Chondrocyte (in vitro differentiated cells): ENCODE measurements at regions not wholly inside any gene's neighbourhood (a gene's known extent, or its start where the extent isn't known, plus 50 kb on each side); places are given as distances from the start of the nearest gene placed in this dataset.
A peak's percentile ranks its signal among the peaks of the same experiment; 100 is the strongest.

Source experiments
- DNase-seq: peaks from one replicate; pipeline ENCODE4 v3.0.0; 2021; ENCODE audit warnings: mixed read lengths, low spot score
- H3K27ac Mint-ChIP-seq: one replicate; pipeline ENCODE4 v1.8.0; 2021; ENCODE audit warnings: mild to moderate bottlenecking, moderate library complexity, mixed read lengths; ENCODE audit not compliant: unreplicated experiment
- H3K27me3 Mint-ChIP-seq: 2 replicates; pipeline ENCODE4 v1.8.0; 2021; ENCODE audit warnings: low read depth, mixed read lengths
- H3K36me3 Mint-ChIP-seq: 2 replicates; pipeline ENCODE4 v1.8.0; 2021; ENCODE audit warnings: low read depth, mixed read lengths
- H3K4me1 Mint-ChIP-seq: 2 replicates; pipeline ENCODE4 v1.8.0; 2021; ENCODE audit warnings: low read depth, mild to moderate bottlenecking, mixed read lengths
- H3K4me3 Mint-ChIP-seq: one replicate; pipeline ENCODE4 v1.8.0; 2021; ENCODE audit warnings: mild to moderate bottlenecking, moderate library complexity, mixed read lengths; ENCODE audit not compliant: unreplicated experiment
- H3K9me3 Mint-ChIP-seq: 2 replicates; pipeline ENCODE4 v1.8.0; 2021; ENCODE audit warnings: low read depth, mixed read lengths
- CTCF ChIP-seq: fragments of 200-600 bp; sonication (generic); IDR thresholded peaks from 2 replicates; pipeline ENCODE4 v1.5.0; 2021; ENCODE audit warnings: antibody characterized with exemption, mild to moderate bottlenecking, moderate library complexity

DNA sequence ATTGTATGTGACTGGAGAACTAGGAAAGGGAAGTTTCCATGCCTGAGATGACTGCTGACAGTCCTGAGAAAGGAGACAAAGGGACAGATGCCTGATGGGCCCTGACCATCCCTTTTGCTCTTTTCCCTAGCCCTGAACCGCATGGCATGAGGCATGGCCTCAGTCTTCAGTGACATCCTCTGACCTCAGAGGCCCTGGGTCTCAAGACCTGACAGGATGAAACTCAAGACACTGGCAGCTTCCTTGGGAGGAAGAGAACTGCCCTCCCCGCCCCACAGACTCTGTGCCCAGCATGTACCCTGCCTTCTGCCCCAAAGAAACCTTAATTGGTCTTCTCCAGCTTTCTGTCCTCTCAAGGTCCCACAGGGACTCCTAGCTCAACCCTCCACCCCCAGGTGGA lies 444.1 kb downstream of the SOX6 start:
- TF ChIP-seq CTCF: no peak
- Mint-ChIP-seq H3K27me3 (no peaks in the 10 kb centered on the region), H3K36me3 (no peaks in the 10 kb centered on the region), H3K27ac (peak overlapping the region; percentile 73), H3K9me3 (peaks cover 3% of the 10 kb centered on the region), H3K4me3 (no peak overlapping the region), H3K4me1 (peaks cover 25% of the 10 kb centered on the region)
- no peak for DNase-seq

DNA sequence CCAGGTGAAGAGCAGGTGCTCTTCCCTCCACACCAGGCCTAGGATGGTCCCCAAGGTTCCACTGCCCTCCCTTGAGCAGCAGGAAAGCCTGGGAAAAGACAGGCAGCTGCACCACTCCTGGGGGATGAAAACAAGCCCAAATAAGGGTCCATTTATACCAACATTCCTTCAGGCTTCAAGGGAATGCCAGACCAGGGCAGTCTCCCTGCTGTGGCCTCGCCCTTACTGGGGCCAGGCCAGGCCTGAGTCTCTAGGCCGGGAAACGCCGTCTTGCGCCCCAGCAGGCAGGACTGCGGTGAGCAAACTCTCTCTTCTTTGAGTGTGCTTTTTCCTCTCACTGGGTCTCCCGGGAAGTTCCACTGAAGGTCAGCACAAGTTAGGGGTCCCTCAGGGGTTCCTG lies 443.5 kb downstream of the SOX6 start:
- peak overlapping the region; percentile 73 for H3K27ac Mint-ChIP-seq
- H3K4me3 Mint-ChIP-seq: no peak overlapping the region
- no peak for TF ChIP-seq CTCF
- peaks cover 3% of the 10 kb centered on the region for H3K9me3 Mint-ChIP-seq
- DNase-seq: no peak
- no peaks in the 10 kb centered on the region for H3K36me3 Mint-ChIP-seq
- H3K27me3 Mint-ChIP-seq: no peaks in the 10 kb centered on the region
- peaks cover 25% of the 10 kb centered on the region for H3K4me1 Mint-ChIP-seq

GRCh38 chr11:15913261-15913660 lies 443.1 kb downstream of the SOX6 start:
- Mint-ChIP-seq H3K4me1 (peaks cover 25% of the 10 kb centered on the region), H3K4me3 (no peak overlapping the region), H3K27me3 (no peaks in the 10 kb centered on the region), H3K36me3 (no peaks in the 10 kb centered on the region), H3K9me3 (peaks cover 3% of the 10 kb centered on the region), H3K27ac (peak overlapping the region; percentile 73)
- DNase-seq: no peak
- TF ChIP-seq CTCF: peak; percentile 62
